Immature natural killer cell (primary cell): ENCODE measurements at regions not wholly inside any gene's neighbourhood (a gene's known extent, or its start where the extent isn't known, plus 50 kb on each side); places are given as distances from the start of the nearest gene placed in this dataset.

Source experiments
- DNase-seq, 3 donors: peaks; one replicate each; pipeline ENCODE4 v3.0.0; 2022; ENCODE audit warnings: mixed read lengths in 1 of 3
- H3K27ac Mint-ChIP-seq, 6 donors: one replicate each; pipeline ENCODE4 v1.8.0; 2020; ENCODE audit warnings: mixed read lengths in 6 of 6, mild to moderate bottlenecking in 5 of 6, inconsistent platforms in 4 of 6, moderate library complexity in 3 of 6
- H3K27me3 Mint-ChIP-seq, 3 donors: one replicate each; pipeline ENCODE4 v1.8.0; 2020 to 2021; ENCODE audit warnings: low read depth in 3 of 3, mild to moderate bottlenecking in 3 of 3, mixed read lengths in 3 of 3, moderate library complexity in 3 of 3, inconsistent platforms in 1 of 3
- H3K36me3 Mint-ChIP-seq, 3 donors: one replicate each; pipeline ENCODE4 v1.8.0; 2020; ENCODE audit warnings: mixed read lengths in 3 of 3, inconsistent platforms in 2 of 3, mild to moderate bottlenecking in 2 of 3
- H3K4me1 Mint-ChIP-seq, 2 donors: one replicate each; pipeline ENCODE4 v1.8.0; 2020; ENCODE audit warnings: inconsistent platforms in 2 of 2, mild to moderate bottlenecking in 2 of 2, mixed read lengths in 2 of 2, moderate library complexity in 1 of 2
- H3K4me3 Mint-ChIP-seq, 5 donors: one replicate each; pipeline ENCODE4 v1.8.0; 2020; ENCODE audit warnings: mild to moderate bottlenecking in 5 of 5, mixed read lengths in 5 of 5, inconsistent platforms in 3 of 5, moderate library complexity in 3 of 5
- H3K9me3 Mint-ChIP-seq, 6 donors: one replicate each; pipeline ENCODE4 v1.8.0; 2020; ENCODE audit warnings: mild to moderate bottlenecking in 6 of 6, mixed read lengths in 6 of 6, inconsistent platforms in 4 of 6, moderate library complexity in 3 of 6

GRCh38 chr2:52918551-52918950 is 849.1 kb upstream of the CHAC2 start:
- H3K9me3 Mint-ChIP-seq: peaks cover 0 to 19% (median 5%) of the 10 kb centered on the region in 6 donors
- H3K27me3 Mint-ChIP-seq: peaks cover 0 to 3% (median 0%) of the 10 kb centered on the region in 3 donors
- H3K36me3 Mint-ChIP-seq: no peaks in the 10 kb centered on the region
- no peak overlapping the region for H3K4me3 Mint-ChIP-seq
- no peak for DNase-seq
- H3K27ac Mint-ChIP-seq: no peak overlapping the region
- no peaks in the 10 kb centered on the region for H3K4me1 Mint-ChIP-seq

GRCh38 chr2:52916981-52917380 is 850.6 kb upstream of the CHAC2 start:
- no peak overlapping the region for H3K27ac Mint-ChIP-seq
- DNase-seq: no peak
- peaks cover 0 to 26% (median 5%) of the 10 kb centered on the region in 6 donors for H3K9me3 Mint-ChIP-seq
- peaks cover 0 to 3% (median 0%) of the 10 kb centered on the region in 3 donors for H3K27me3 Mint-ChIP-seq
- no peak overlapping the region for H3K4me3 Mint-ChIP-seq
- H3K36me3 Mint-ChIP-seq: no peaks in the 10 kb centered on the region
- H3K4me1 Mint-ChIP-seq: no peaks in the 10 kb centered on the region

GRCh38 chr2:52904355-52904891 is 863.2 kb upstream of the CHAC2 start:
- DNase-seq: no peak
- H3K36me3 Mint-ChIP-seq: no peaks in the 10 kb centered on the region
- no peak overlapping the region for H3K27ac Mint-ChIP-seq
- H3K27me3 Mint-ChIP-seq: peaks cover 0 to 1% (median 0%) of the 10 kb centered on the region in 3 donors
- H3K9me3 Mint-ChIP-seq: peaks cover 12 to 59% (median 30%) of the 10 kb centered on the region in 6 donors
- H3K4me1 Mint-ChIP-seq: no peaks in the 10 kb centered on the region
- no peak overlapping the region for H3K4me3 Mint-ChIP-seq

- no peak overlapping the region for H3K27ac Mint-ChIP-seq
Measured at GRCh38 chr2:52897511-52898044, 870.0 kb upstream of the CHAC2 start.

GRCh38 chr2:52895726-52896340 is 871.8 kb upstream of the CHAC2 start:
- no peak for DNase-seq
- no peak overlapping the region for H3K27ac Mint-ChIP-seq
- H3K4me1 Mint-ChIP-seq: no peaks in the 10 kb centered on the region

More at GRCh38 chr2:52897511-52898044, 870.0 kb upstream of the CHAC2 start:
- Mint-ChIP-seq H3K4me3 (no peak overlapping the region), H3K9me3 (peaks cover 20 to 73% (median 42%) of the 10 kb centered on the region in 6 donors), H3K36me3 (no peaks in the 10 kb centered on the region), H3K4me1 (no peaks in the 10 kb centered on the region), H3K27me3 (peaks cover 0 to 1% (median 0%) of the 10 kb centered on the region in 3 donors)
- DNase-seq: no peak

GRCh38 chr2:52886556-52886955 is 881.0 kb upstream of the CHAC2 start:
- no peaks in the 10 kb centered on the region for H3K4me1 Mint-ChIP-seq
- H3K27me3 Mint-ChIP-seq: peaks cover 0 to 2% (median 0%) of the 10 kb centered on the region in 3 donors
- H3K27ac Mint-ChIP-seq: no peak overlapping the region
- no peaks in the 10 kb centered on the region for H3K36me3 Mint-ChIP-seq
- no peak for DNase-seq
- H3K4me3 Mint-ChIP-seq: no peak overlapping the region
- H3K9me3 Mint-ChIP-seq: peaks cover 5 to 19% (median 6%) of the 10 kb centered on the region in 6 donors

More at GRCh38 chr2:52895726-52896340, 871.8 kb upstream of the CHAC2 start:
- H3K4me3 Mint-ChIP-seq: no peak overlapping the region
- peaks cover 16 to 61% (median 39%) of the 10 kb centered on the region in 6 donors for H3K9me3 Mint-ChIP-seq
- H3K36me3 Mint-ChIP-seq: no peaks in the 10 kb centered on the region
- peaks cover 0 to 1% (median 0%) of the 10 kb centered on the region in 3 donors for H3K27me3 Mint-ChIP-seq

- Mint-ChIP-seq H3K4me3 (no peak overlapping the region), H3K27me3 (no peaks in the 10 kb centered on the region), H3K27ac (no peak overlapping the region), H3K36me3 (no peaks in the 10 kb centered on the region), H3K4me1 (no peaks in the 10 kb centered on the region), H3K9me3 (peaks cover 4 to 17% (median 5%) of the 10 kb centered on the region in 6 donors)
- no peak for DNase-seq
Measured at GRCh38 chr2:52884761-52885352, 882.7 kb upstream of the CHAC2 start.

GRCh38 chr2:52882974-52883373 is 884.6 kb upstream of the CHAC2 start:
- Mint-ChIP-seq H3K4me1 (no peaks in the 10 kb centered on the region), H3K36me3 (no peaks in the 10 kb centered on the region), H3K4me3 (no peak overlapping the region), H3K27ac (no peak overlapping the region), H3K27me3 (no peaks in the 10 kb centered on the region), H3K9me3 (peaks cover 2 to 17% (median 6%) of the 10 kb centered on the region in 6 donors)
- DNase-seq: no peak

- Mint-ChIP-seq H3K9me3 (peaks cover 2 to 11% (median 4%) of the 10 kb centered on the region in 6 donors), H3K36me3 (no peaks in the 10 kb centered on the region), H3K4me1 (no peaks in the 10 kb centered on the region), H3K27ac (no peak overlapping the region), H3K27me3 (no peaks in the 10 kb centered on the region), H3K4me3 (no peak overlapping the region)
- DNase-seq: no peak
Measured at GRCh38 chr2:52881606-52882005, 886.0 kb upstream of the CHAC2 start.

GRCh38 chr2:52880872-52881271 is 886.7 kb upstream of the CHAC2 start:
- DNase-seq: no peak
- Mint-ChIP-seq H3K27me3 (no peaks in the 10 kb centered on the region), H3K27ac (no peak overlapping the region), H3K9me3 (peaks cover under 1 to 16% (median 4%) of the 10 kb centered on the region in 6 donors), H3K4me1 (no peaks in the 10 kb centered on the region), H3K36me3 (no peaks in the 10 kb centered on the region), H3K4me3 (no peak overlapping the region)

GRCh38 chr2:52879561-52879960 is 888.0 kb upstream of the CHAC2 start:
- H3K27ac Mint-ChIP-seq: no peak overlapping the region
- H3K27me3 Mint-ChIP-seq: no peaks in the 10 kb centered on the region
- H3K4me1 Mint-ChIP-seq: no peaks in the 10 kb centered on the region
- no peaks in the 10 kb centered on the region for H3K36me3 Mint-ChIP-seq
- DNase-seq: no peak
- no peak overlapping the region for H3K4me3 Mint-ChIP-seq
- peaks cover 0 to 20% (median 2%) of the 10 kb centered on the region in 6 donors for H3K9me3 Mint-ChIP-seq

GRCh38 chr2:52877703-52878102 is 889.9 kb upstream of the CHAC2 start:
- no peaks in the 10 kb centered on the region for H3K36me3 Mint-ChIP-seq
- no peaks in the 10 kb centered on the region for H3K27me3 Mint-ChIP-seq
- no peaks in the 10 kb centered on the region for H3K4me1 Mint-ChIP-seq
- H3K27ac Mint-ChIP-seq: no peak overlapping the region
- DNase-seq: no peak
- H3K4me3 Mint-ChIP-seq: no peak overlapping the region
- peaks cover 0 to 25% (median 2%) of the 10 kb centered on the region in 6 donors for H3K9me3 Mint-ChIP-seq

GRCh38 chr2:52874466-52875106 is 893.0 kb upstream of the CHAC2 start:
- DNase-seq: no peak
- Mint-ChIP-seq H3K27ac (no peak overlapping the region), H3K4me3 (no peak overlapping the region), H3K36me3 (no peaks in the 10 kb centered on the region), H3K27me3 (no peaks in the 10 kb centered on the region), H3K4me1 (no peaks in the 10 kb centered on the region), H3K9me3 (peaks cover 0 to 33% (median 4%) of the 10 kb centered on the region in 6 donors)

GRCh38 chr2:52862801-52863200 is 904.8 kb upstream of the CHAC2 start:
- no peak overlapping the region for H3K27ac Mint-ChIP-seq
- H3K4me1 Mint-ChIP-seq: no peaks in the 10 kb centered on the region
- no peak for DNase-seq
- H3K27me3 Mint-ChIP-seq: no peaks in the 10 kb centered on the region
- H3K9me3 Mint-ChIP-seq: peaks cover 0 to 35% (median 1%) of the 10 kb centered on the region in 6 donors
- H3K4me3 Mint-ChIP-seq: no peak overlapping the region
- no peaks in the 10 kb centered on the region for H3K36me3 Mint-ChIP-seq
